ENCODE measurements at regions not wholly inside any gene's neighbourhood (a gene's known extent, or its start where the extent isn't known, plus 50 kb on each side); places are given as distances from the start of the nearest gene placed in this dataset.

DNA sequence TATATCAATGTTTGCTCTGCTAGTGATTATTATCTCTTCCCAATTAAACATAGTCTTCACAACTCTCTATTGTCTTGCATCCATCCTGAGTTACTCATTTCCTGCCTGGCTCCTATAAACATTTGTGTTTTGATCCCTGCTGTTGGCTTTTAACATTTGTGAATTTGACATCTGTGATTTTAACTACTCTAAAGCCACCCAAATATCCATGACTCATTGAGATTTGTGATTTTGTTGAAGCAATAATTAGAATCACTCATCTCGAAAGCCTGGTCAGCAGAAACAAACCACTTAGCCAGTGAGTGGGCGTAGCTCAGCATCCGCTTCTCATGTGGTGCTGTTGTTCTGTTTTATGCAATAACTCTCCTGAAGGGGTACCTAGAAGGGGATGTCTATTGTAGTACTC, 174.3 kb upstream of the ZBTB20 start:
- Histone ChIP-seq H3K9me3 (no peaks in the 10 kb centered on the region), H3K36me3 (no peaks in the 10 kb centered on the region), H3K4me3 (no peak overlapping the region), H3K27me3 (ENCODE audit: low read depth) (no peaks in the 10 kb centered on the region), H3K27ac (no peak overlapping the region), H3K4me1 (no peaks in the 10 kb centered on the region)
- TF ChIP-seq, protein P1, sequence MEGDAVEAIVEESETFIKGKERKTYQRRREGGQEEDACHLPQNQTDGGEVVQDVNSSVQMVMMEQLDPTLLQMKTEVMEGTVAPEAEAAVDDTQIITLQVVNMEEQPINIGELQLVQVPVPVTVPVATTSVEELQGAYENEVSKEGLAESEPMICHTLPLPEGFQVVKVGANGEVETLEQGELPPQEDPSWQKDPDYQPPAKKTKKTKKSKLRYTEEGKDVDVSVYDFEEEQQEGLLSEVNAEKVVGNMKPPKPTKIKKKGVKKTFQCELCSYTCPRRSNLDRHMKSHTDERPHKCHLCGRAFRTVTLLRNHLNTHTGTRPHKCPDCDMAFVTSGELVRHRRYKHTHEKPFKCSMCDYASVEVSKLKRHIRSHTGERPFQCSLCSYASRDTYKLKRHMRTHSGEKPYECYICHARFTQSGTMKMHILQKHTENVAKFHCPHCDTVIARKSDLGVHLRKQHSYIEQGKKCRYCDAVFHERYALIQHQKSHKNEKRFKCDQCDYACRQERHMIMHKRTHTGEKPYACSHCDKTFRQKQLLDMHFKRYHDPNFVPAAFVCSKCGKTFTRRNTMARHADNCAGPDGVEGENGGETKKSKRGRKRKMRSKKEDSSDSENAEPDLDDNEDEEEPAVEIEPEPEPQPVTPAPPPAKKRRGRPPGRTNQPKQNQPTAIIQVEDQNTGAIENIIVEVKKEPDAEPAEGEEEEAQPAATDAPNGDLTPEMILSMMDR (IDR thresholded peaks at IDR 0.05): no peak
- ATAC-seq (no peak), DNase-seq (no peak)
- intact Hi-C loops (cut with DNase I): no loop called here

DNA sequence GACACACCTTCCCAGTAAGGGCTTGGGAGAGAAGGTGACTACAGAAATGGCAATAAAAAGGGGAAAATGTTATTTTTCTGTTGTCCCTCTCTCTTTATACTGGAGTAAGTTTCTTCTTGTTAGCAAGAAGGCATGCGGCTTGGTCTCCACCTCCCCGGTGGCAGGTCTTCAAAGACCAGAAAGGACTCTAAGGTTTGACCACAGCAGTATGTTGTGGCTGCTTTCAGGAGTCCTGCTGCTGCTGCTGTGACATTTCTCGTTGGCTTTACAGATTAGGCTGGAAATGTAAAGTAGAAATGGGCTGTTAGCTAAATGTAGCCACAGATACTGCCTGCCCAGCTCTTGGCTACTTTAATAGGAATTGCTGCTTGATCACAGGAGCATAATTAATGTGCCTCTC, 175.8 kb upstream of the ZBTB20 start:
- no peaks in the 10 kb centered on the region for H3K27me3 ChIP-seq (ENCODE audit: low read depth)
- H3K36me3 ChIP-seq: no peaks in the 10 kb centered on the region
- H3K9me3 ChIP-seq: no peaks in the 10 kb centered on the region
- intact Hi-C loops (cut with DNase I): no loop called here
- DNase-seq (no peak), ATAC-seq (no peak)
- H3K27ac ChIP-seq: no peak overlapping the region
- TF ChIP-seq, protein P1 (IDR thresholded peaks at IDR 0.05): no peak
- no peaks in the 10 kb centered on the region for H3K4me1 ChIP-seq
- no peak overlapping the region for H3K4me3 ChIP-seq

DNA sequence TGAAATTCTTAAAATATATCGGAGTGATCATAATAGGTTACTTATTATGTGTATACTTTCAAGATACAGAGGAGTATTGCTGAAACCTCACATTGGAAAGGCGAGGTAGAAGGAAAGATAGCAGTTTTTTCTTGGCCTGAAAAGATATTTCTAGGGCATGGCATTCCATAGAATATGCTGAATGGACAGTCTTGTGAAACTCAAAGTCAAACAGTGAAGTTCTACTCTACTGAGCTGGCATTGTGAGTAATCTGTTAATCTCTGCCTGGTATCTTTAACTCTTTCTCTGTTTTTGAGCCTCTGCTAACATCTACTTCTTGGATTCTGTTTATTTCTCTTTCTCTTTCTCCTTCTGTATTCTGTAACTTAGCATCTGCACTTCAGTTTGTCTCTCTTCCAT, 176.3 kb upstream of the ZBTB20 start:
- intact Hi-C loops (cut with DNase I): no loop called here
- Histone ChIP-seq H3K36me3 (no peaks in the 10 kb centered on the region), H3K4me1 (no peaks in the 10 kb centered on the region), H3K27me3 (ENCODE audit: low read depth) (no peaks in the 10 kb centered on the region), H3K27ac (no peak overlapping the region), H3K4me3 (no peak overlapping the region), H3K9me3 (no peaks in the 10 kb centered on the region)
- ATAC-seq (no peak), DNase-seq (no peak)
- TF ChIP-seq, protein P1 (IDR thresholded peaks at IDR 0.05): no peak

DNA sequence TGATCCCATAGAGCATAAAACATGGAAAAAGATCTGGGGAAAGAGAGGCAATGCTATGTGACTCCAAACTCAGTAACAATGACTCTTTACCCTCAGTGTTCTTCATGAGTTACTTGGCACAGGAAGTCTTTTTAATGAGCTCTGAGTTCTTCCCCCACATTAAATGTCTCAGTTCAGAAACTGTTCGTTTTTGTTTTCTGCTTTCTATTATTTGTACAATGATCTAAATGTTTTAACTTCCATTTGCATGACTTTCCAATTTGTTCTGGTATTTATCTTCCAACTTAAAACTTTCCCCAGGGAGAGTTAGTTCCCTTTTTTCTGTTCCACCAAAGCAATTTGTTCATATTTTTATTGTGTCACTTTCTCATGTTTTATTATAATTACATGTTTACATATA, 177.0 kb upstream of the ZBTB20 start:
- TF ChIP-seq, protein P1 (IDR thresholded peaks at IDR 0.05): no peak
- ATAC-seq (no peak), DNase-seq (no peak)
- Histone ChIP-seq H3K27ac (no peak overlapping the region), H3K9me3 (no peaks in the 10 kb centered on the region), H3K4me3 (no peak overlapping the region), H3K4me1 (no peaks in the 10 kb centered on the region), H3K27me3 (ENCODE audit: low read depth) (no peaks in the 10 kb centered on the region), H3K36me3 (no peaks in the 10 kb centered on the region)
- intact Hi-C loops (cut with DNase I): no loop called here

DNA sequence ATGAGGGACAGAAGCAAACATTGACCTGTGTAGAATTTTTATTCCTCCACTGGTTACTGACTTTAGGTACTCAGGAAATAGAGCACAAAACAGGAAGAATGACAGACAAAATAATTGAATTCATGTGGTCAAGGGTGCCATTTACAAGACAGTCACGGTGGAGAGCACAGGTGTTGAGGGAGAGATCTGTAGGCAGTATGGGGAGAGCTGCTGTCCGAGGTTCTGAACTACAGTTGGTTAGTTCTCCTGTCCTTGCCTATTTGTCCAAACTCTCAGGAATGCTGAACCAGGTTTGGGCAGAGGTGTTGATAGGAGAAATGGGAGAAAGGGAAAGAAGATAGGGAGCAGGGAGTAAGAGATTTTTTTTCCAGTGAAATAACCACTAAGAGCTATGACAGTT, 178.5 kb upstream of the ZBTB20 start:
- no peaks in the 10 kb centered on the region for H3K9me3 ChIP-seq
- no peak for ATAC-seq
- H3K4me3 ChIP-seq: no peak overlapping the region
- H3K36me3 ChIP-seq: no peaks in the 10 kb centered on the region
- TF ChIP-seq, protein P1 (IDR thresholded peaks at IDR 0.05): no peak
- no peak for DNase-seq
- H3K4me1 ChIP-seq: no peaks in the 10 kb centered on the region
- no peaks in the 10 kb centered on the region for H3K27me3 ChIP-seq (ENCODE audit: low read depth)
- no peak overlapping the region for H3K27ac ChIP-seq
- intact Hi-C loops (cut with DNase I): no loop called here

DNA sequence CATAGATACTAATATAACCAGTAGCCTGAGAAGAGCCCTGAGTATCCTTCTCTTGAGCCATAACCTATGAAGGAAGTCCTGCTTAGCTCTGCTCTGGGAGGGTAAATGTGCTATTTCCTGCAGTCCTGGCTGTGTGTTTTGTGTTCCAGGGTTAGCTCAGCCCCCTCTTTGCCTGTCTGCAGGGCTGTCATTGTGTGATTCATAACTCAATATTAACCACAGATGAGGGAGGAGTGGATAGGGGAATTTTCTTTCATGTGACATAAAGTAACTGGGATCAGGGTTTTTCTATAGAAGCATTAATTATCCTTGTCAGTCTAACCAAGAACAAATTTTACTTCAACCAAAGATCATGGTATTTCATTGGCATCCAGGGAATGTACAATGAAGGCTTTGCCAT, 183.3 kb upstream of the ZBTB20 start:
- H3K27me3 ChIP-seq (ENCODE audit: low read depth): no peaks in the 10 kb centered on the region
- no peak overlapping the region for H3K27ac ChIP-seq
- intact Hi-C loops (cut with DNase I): no loop called here
- H3K9me3 ChIP-seq: no peaks in the 10 kb centered on the region
- no peak for DNase-seq
- no peak for ATAC-seq
- TF ChIP-seq, protein P1 (IDR thresholded peaks at IDR 0.05): no peak
- H3K4me3 ChIP-seq: no peak overlapping the region
- H3K36me3 ChIP-seq: no peaks in the 10 kb centered on the region
- H3K4me1 ChIP-seq: no peaks in the 10 kb centered on the region

All from lower lobe of right lung (tissue), 2 donors.